HepG2 (cell line): ENCODE measurements at regions not wholly inside any gene's neighbourhood (a gene's known extent, or its start where the extent isn't known, plus 50 kb on each side); places are given as distances from the start of the nearest gene placed in this dataset.
"Not testable (repeated sequence)": the region's sequence is repeated elsewhere in the genome, so short reads cannot be mapped to it uniquely, and the experiment has no call there.

Source experiments
- ATAC-seq: fragments of 200-7000 bp; cut with Tn5 transposase; 3 replicates; pipeline ENCODE4 v1.9.1; 2020; ENCODE audit warnings: mild to moderate bottlenecking, moderate library complexity
- BruUV-seq: library from RNA; stranded (reverse); fragments of 400-500 nt; replicated peaks from 2 replicates; lab custom pipeline; 2021; lab: Mats Ljungman, UMichigan
- CTCF ChIA-PET: fragments of 300-600 bp; formaldehyde crosslinking; extraction: SDS; loops from one replicate; lab custom pipeline; 2021; ENCODE audit warnings: low total read pairs, inconsistent platforms, low intra/inter-chr PET ratio; lab: Yijun Ruan, JAX
- POLR2A ChIA-PET: fragments of 350-600 bp; sonication (Branson Sonifier 250); formaldehyde crosslinking; loops from one replicate; lab custom pipeline; 2020; ENCODE audit warnings: antibody characterized with exemption, inconsistent platforms; lab: Yijun Ruan, JAX
- DNase-seq: peaks from one replicate; pipeline ENCODE4 v3.0.0-alpha.2; 2015; ENCODE audit warnings: low spot score
- FAIRE-seq: peaks from 3 replicates; lab custom pipeline; 2011; peaks lifted over from hg19 to GRCh38; lab: Jason Lieb, UNC
- H2AFZ ChIP-seq: one replicate; pipeline ENCODE4 v1.6.1; 2011; ENCODE audit warnings: low read length, inconsistent platforms
- H3K27ac ChIP-seq: fragments of 300-600 bp; 3 replicates; pipeline ENCODE4 v1.8.0; 2011; ENCODE audit warnings: mixed run types, mild to moderate bottlenecking, mixed read lengths, low read length, inconsistent platforms; ENCODE audit not compliant: insufficient read depth; ENCODE audit errors: extremely low read length
- H3K27me3 ChIP-seq, 2 experiments: fragments of 200-600 bp in 1 of 2; 2 replicates in 1 of 2; 3 replicates in 1 of 2; pipeline versions ENCODE4 v1.6.0 to v1.8.0; 2011; ENCODE audit warnings: low read length in 2 of 2, mild to moderate bottlenecking in 2 of 2, moderate library complexity in 2 of 2, inconsistent platforms in 1 of 2; ENCODE audit not compliant: insufficient read depth in 2 of 2, control insufficient read depth in 1 of 2
- H3K36me3 ChIP-seq, 2 experiments: fragments of 200-600 bp in 1 of 2; replicated peaks in 1 of 2; 2 replicates in 1 of 2; 3 replicates in 1 of 2; pipeline versions ENCODE4 v1.5.1 to v1.8.0; 2011; ENCODE audit warnings: low read length in 2 of 2, inconsistent platforms in 1 of 2; ENCODE audit not compliant: insufficient read depth in 2 of 2, control insufficient read depth in 1 of 2
- H3K4me1 ChIP-seq: 2 replicates; pipeline ENCODE4 v1.5.1; 2012; ENCODE audit warnings: low read length, inconsistent platforms; ENCODE audit not compliant: insufficient read depth
- H3K4me2 ChIP-seq: 2 replicates; pipeline ENCODE4 v1.6.0; 2011; ENCODE audit warnings: low read depth, low read length, inconsistent platforms
- H3K4me3 ChIP-seq, 3 experiments: fragments of 200-600 bp in 1 of 3; sonication (generic), shearing (Covaris generic) in 1 of 3; replicated peaks in 1 of 3; 2 replicates each; pipeline ENCODE4 v1.5.1; 2011 to 2016; ENCODE audit warnings: low read length in 3 of 3, inconsistent platforms in 2 of 3, low read depth in 2 of 3, mild to moderate bottlenecking in 2 of 3, control low read depth in 1 of 3, mixed read lengths in 1 of 3; ENCODE audit not compliant: insufficient read depth in 1 of 3
- H3K79me2 ChIP-seq: one replicate; pipeline ENCODE4 v1.6.1; 2011; ENCODE audit warnings: low read length, inconsistent platforms; ENCODE audit not compliant: insufficient read depth
- H3K9ac ChIP-seq: 2 replicates; pipeline ENCODE4 v1.6.0; 2011; ENCODE audit warnings: mild to moderate bottlenecking, low read depth, low read length, inconsistent platforms; ENCODE audit not compliant: insufficient read depth
- H3K9me3 ChIP-seq: 2 replicates; pipeline ENCODE4 v1.5.1; 2012; ENCODE audit warnings: mild to moderate bottlenecking, low read length
- H4K20me1 ChIP-seq: 2 replicates; pipeline ENCODE4 v1.6.0; 2011; ENCODE audit warnings: inconsistent platforms, mild to moderate bottlenecking, low read length, moderate library complexity; ENCODE audit not compliant: insufficient read depth
- CHD2 ChIP-seq: IDR thresholded peaks from 2 replicates; pipeline ENCODE4 v1.6.1; 2011; ENCODE audit warnings: low read depth, low read length, improper control_type of control experiment
- KDM6A ChIP-seq: IDR thresholded peaks from 2 replicates; pipeline ENCODE4 v1.6.1; 2016; ENCODE audit warnings: low read depth
- RARA ChIP-seq: IDR thresholded peaks from 2 replicates; pipeline ENCODE4 v1.6.1; 2016; ENCODE audit warnings: missing genetic modification reagents, missing compliant biosample characterization
- ZBTB14 ChIP-seq: sonication (generic); formaldehyde crosslinking; IDR thresholded peaks from 2 replicates; pipeline ENCODE4 v1.4.0; 2020; ENCODE audit warnings: missing genetic modification reagents
- ZNF331 ChIP-seq: sonication (generic); formaldehyde crosslinking; IDR thresholded peaks from 2 replicates; pipeline ENCODE4 v1.4.0; 2020; ENCODE audit warnings: missing genetic modification reagents
- WGBS: methylation state at CpG from one replicate; pipeline ENCODE4 v1.1.6; 2017; ENCODE audit warnings: low lambda C conversion rate; 5-methylcytosine and 5-hydroxymethylcytosine counted together
- in situ Hi-C: cut with HindIII; loops from 2 replicates; pipeline ENCODE4 v1.10.0; 2017; ENCODE audit warnings: low pct_unique_long_range_greater_than_20kb; ENCODE audit not compliant: extremely low pct_ligation_motif_present
- intact Hi-C: fragments of 100-400 bp; cut with micrococcal nuclease; formaldehyde crosslinking; loops from one replicate; pipeline ENCODE4 v1.10.0; 2022; ENCODE audit not compliant: unreplicated experiment
- TF ChIP-seq, protein P1 (sequence below): sonication (generic); formaldehyde crosslinking; IDR thresholded peaks from 2 replicates; pipeline ENCODE4 v1.8.0; 2022; ENCODE audit warnings: missing genetic modification reagents, low read depth, mild to moderate bottlenecking, borderline replicate concordance

GRCh38 chr6:4407710-4408109 is 272.3 kb upstream of the ECI2 start:
- H3K79me2 ChIP-seq, H3K27ac ChIP-seq, ATAC-seq, DNase-seq, H3K4me1 ChIP-seq, H3K9ac ChIP-seq, CTCF ChIA-PET, POLR2A ChIA-PET, BruUV-seq, H3K27me3 ChIP-seq, H4K20me1 ChIP-seq, FAIRE-seq, H3K36me3 ChIP-seq, in situ Hi-C loops, H3K9me3 ChIP-seq, H3K4me3 ChIP-seq, intact Hi-C loops, H3K4me2 ChIP-seq, H2AFZ ChIP-seq: not testable (repeated sequence)
- WGBS, result 0% methylated on average over 1 of the region's 1 CpG

DNA sequence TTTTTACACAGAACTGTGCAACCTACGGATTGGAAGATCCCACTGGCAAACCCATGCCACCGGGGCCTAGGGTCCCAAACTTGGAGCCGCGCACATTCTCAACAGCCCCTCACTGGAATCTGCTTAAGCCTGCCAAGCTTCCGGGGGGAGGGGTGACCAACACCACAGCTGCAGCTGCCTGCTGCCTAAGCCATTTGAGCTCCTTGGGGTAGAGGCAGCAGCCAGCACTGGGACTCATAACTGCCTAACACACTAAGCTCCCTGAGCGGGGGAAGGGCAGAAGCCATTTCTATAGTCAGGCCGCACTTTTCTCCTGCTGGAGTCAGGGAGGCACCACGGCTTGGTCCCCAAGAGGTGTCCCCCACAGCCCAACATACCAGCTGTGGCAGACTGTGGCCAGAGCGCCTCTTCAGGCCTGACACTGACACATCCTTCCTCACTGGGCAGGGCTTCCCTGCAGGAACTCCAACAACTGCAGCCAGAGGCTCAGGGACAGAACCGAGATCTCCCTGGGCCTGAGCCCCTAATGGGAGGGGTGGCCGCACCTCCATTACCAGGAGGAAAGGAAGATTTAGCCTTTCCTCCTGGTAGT is 270.3 kb upstream of the ECI2 start:
- no TSS peak for BruUV-seq
- H4K20me1 ChIP-seq, result no peaks in the 10 kb centered on the region
- peaks cover 0 to 13% of the 10 kb centered on the region in 2 experiments; a peak in 3 of 5 replicates for H3K27me3 ChIP-seq
- H3K4me3 ChIP-seq, result no peak overlapping the region
- no peak overlapping the region for H3K27ac ChIP-seq
- CTCF ChIA-PET, result no interaction called here
- H3K4me1 ChIP-seq, result 0 out of 2 replicates have a peak, but pooled peaks cover 6% of the 10 kb centered on the region
- in situ Hi-C loops (no loop called here), intact Hi-C loops (no loop called here)
- DNase-seq (no peak), ATAC-seq (no peak), FAIRE-seq (no peak)
- no peaks in the 10 kb centered on the region for H3K79me2 ChIP-seq
- TF ChIP-seq, protein P1, sequence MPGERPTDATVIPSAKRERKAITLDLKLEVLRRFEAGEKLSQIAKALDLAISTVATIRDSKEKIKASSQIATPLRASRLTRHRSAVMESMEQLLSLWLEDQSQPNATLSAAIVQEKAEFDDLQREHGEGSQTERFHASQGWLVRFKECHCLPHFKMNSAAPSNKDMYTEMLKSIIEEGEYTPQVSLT (CRISPR knock-in tag), result no peak
- TF ChIP-seq ZNF331 (CRISPR knock-in tag) (no peak), KDM6A (CRISPR knock-in tag) (no peak), CHD2 (no peak), RARA (no peak), ZBTB14 (CRISPR knock-in tag) (no peak)
- 33% methylated on average over 6 of the region's 11 CpGs for WGBS
- H3K36me3 ChIP-seq, result no peaks in the 10 kb centered on the region
- POLR2A ChIA-PET, result no interaction called here
- no peak overlapping the region for H3K9ac ChIP-seq
- no peaks in the 10 kb centered on the region for H3K9me3 ChIP-seq
- H2AFZ ChIP-seq, result no peak overlapping the region
- no peak overlapping the region for H3K4me2 ChIP-seq
